Stimulated activated memory B cell treated with anti-CD40 and anti-IgM and Interleukin-4, amounts not matched to agents 10 μg/mL and 1 μg/mL and 100 μg/mL, for 72 hours (primary cell): ENCODE measurements at regions not wholly inside any gene's neighbourhood (a gene's known extent, or its start where the extent isn't known, plus 50 kb on each side); places are given as distances from the start of the nearest gene placed in this dataset.
"Not testable (repeated sequence)": the region's sequence is repeated elsewhere in the genome, so short reads cannot be mapped to it uniquely, and the experiment has no call there.

ENCODE experiments used
- ATAC-seq: fragments of 150-1000 bp; cut with Tn5 transposase; 2 replicates; pipeline ENCODE4 v1.10.0; 2021
- H3K27ac Mint-ChIP-seq: one replicate; pipeline ENCODE4 v1.8.0; 2022; ENCODE audit warnings: mild to moderate bottlenecking, mixed read lengths
- H3K27me3 Mint-ChIP-seq: one replicate; pipeline ENCODE4 v1.8.0; 2022; ENCODE audit warnings: mixed read lengths
- H3K36me3 Mint-ChIP-seq: one replicate; pipeline ENCODE4 v1.8.0; 2022; ENCODE audit warnings: mixed read lengths
- H3K4me1 Mint-ChIP-seq: one replicate; pipeline ENCODE4 v1.8.0; 2022; ENCODE audit warnings: mixed read lengths
- H3K4me3 Mint-ChIP-seq: one replicate; pipeline ENCODE4 v1.8.0; 2022; ENCODE audit warnings: mild to moderate bottlenecking, moderate library complexity, mixed read lengths
- H3K9me3 Mint-ChIP-seq: one replicate; pipeline ENCODE4 v1.8.0; 2022; ENCODE audit warnings: mixed read lengths

GRCh38 chr22:45090497-45090910 lies 73.2 kb upstream of the NUP50 start:
- Mint-ChIP-seq H3K36me3 (no peaks in the 10 kb centered on the region), H3K4me3 (no peak overlapping the region), H3K27me3 (peaks cover 43% of the 10 kb centered on the region), H3K4me1 (no peaks in the 10 kb centered on the region), H3K9me3 (no peaks in the 10 kb centered on the region), H3K27ac (no peak overlapping the region)
- no peak for ATAC-seq

GRCh38 chr22:45091254-45091854 lies 72.4 kb upstream of the NUP50 start:
- Mint-ChIP-seq H3K36me3 (no peaks in the 10 kb centered on the region), H3K27me3 (peaks cover 40% of the 10 kb centered on the region), H3K27ac (no peak overlapping the region), H3K4me1 (peaks cover 3% of the 10 kb centered on the region), H3K9me3 (no peaks in the 10 kb centered on the region), H3K4me3 (no peak overlapping the region)
- ATAC-seq = no peak

- ATAC-seq, H3K9me3 Mint-ChIP-seq, H3K36me3 Mint-ChIP-seq, H3K27ac Mint-ChIP-seq, H3K4me3 Mint-ChIP-seq, H3K4me1 Mint-ChIP-seq: not testable (repeated sequence)
- H3K27me3 Mint-ChIP-seq = peaks cover 41% of the 10 kb centered on the region
Observed at GRCh38 chr22:45091875-45092274, 71.8 kb upstream of the NUP50 start.

- Mint-ChIP-seq H3K4me1 (peaks cover 6% of the 10 kb centered on the region), H3K36me3 (no peaks in the 10 kb centered on the region), H3K9me3 (no peaks in the 10 kb centered on the region), H3K27me3 (peaks cover 41% of the 10 kb centered on the region), H3K27ac (no peak overlapping the region), H3K4me3 (no peak overlapping the region)
- ATAC-seq = no peak
Observed at GRCh38 chr22:45092644-45093043, 71.1 kb upstream of the NUP50 start.

GRCh38 chr22:45093609-45094008 lies 70.1 kb upstream of the NUP50 start:
- H3K27ac Mint-ChIP-seq = no peak overlapping the region
- H3K4me3 Mint-ChIP-seq = no peak overlapping the region
- H3K36me3 Mint-ChIP-seq = no peaks in the 10 kb centered on the region
- peaks cover 6% of the 10 kb centered on the region for H3K4me1 Mint-ChIP-seq
- H3K9me3 Mint-ChIP-seq = no peaks in the 10 kb centered on the region
- no peak for ATAC-seq
- peaks cover 41% of the 10 kb centered on the region for H3K27me3 Mint-ChIP-seq

GRCh38 chr22:45094081-45094720 lies 69.5 kb upstream of the NUP50 start:
- Mint-ChIP-seq H3K4me1 (peaks cover 6% of the 10 kb centered on the region), H3K9me3 (no peaks in the 10 kb centered on the region), H3K4me3 (no peak overlapping the region), H3K27me3 (peaks cover 41% of the 10 kb centered on the region), H3K27ac (no peak overlapping the region), H3K36me3 (no peaks in the 10 kb centered on the region)
- no peak for ATAC-seq

GRCh38 chr22:45094825-45095224 lies 68.9 kb upstream of the NUP50 start:
- H3K4me3 Mint-ChIP-seq = no peak overlapping the region

GRCh38 chr22:45096256-45096907 lies 67.3 kb upstream of the NUP50 start:
- H3K36me3 Mint-ChIP-seq = no peaks in the 10 kb centered on the region
- H3K4me3 Mint-ChIP-seq = no peak overlapping the region
- H3K27ac Mint-ChIP-seq = no peak overlapping the region
- no peak for ATAC-seq
- H3K4me1 Mint-ChIP-seq = peaks cover 6% of the 10 kb centered on the region
- no peaks in the 10 kb centered on the region for H3K9me3 Mint-ChIP-seq
- H3K27me3 Mint-ChIP-seq = peaks cover 56% of the 10 kb centered on the region

More at GRCh38 chr22:45094825-45095224, 68.9 kb upstream of the NUP50 start:
- Mint-ChIP-seq H3K27me3 (peaks cover 47% of the 10 kb centered on the region), H3K27ac (no peak overlapping the region), H3K36me3 (no peaks in the 10 kb centered on the region), H3K9me3 (no peaks in the 10 kb centered on the region), H3K4me1 (peaks cover 6% of the 10 kb centered on the region)
- no peak for ATAC-seq

- H3K36me3 Mint-ChIP-seq = no peaks in the 10 kb centered on the region
- H3K4me3 Mint-ChIP-seq = no peak overlapping the region
- peaks cover 59% of the 10 kb centered on the region for H3K27me3 Mint-ChIP-seq
- H3K9me3 Mint-ChIP-seq = no peaks in the 10 kb centered on the region
- no peak overlapping the region for H3K27ac Mint-ChIP-seq
- peaks cover 6% of the 10 kb centered on the region for H3K4me1 Mint-ChIP-seq
- no peak for ATAC-seq
Observed at GRCh38 chr22:45097061-45097460, 66.7 kb upstream of the NUP50 start.

GRCh38 chr22:45098056-45098455 lies 65.7 kb upstream of the NUP50 start:
- Mint-ChIP-seq H3K27me3 (peaks cover 69% of the 10 kb centered on the region), H3K36me3 (no peaks in the 10 kb centered on the region), H3K4me1 (peaks cover 6% of the 10 kb centered on the region), H3K9me3 (no peaks in the 10 kb centered on the region), H3K4me3 (no peak overlapping the region), H3K27ac (no peak overlapping the region)
- no peak for ATAC-seq

- Mint-ChIP-seq H3K4me3 (no peak overlapping the region), H3K36me3 (no peaks in the 10 kb centered on the region), H3K9me3 (no peaks in the 10 kb centered on the region), H3K27me3 (peaks cover 61% of the 10 kb centered on the region), H3K27ac (no peak overlapping the region), H3K4me1 (peaks cover 6% of the 10 kb centered on the region)
- no peak for ATAC-seq
Observed at GRCh38 chr22:45099961-45100360, 63.8 kb upstream of the NUP50 start.

GRCh38 chr22:45101515-45102227 lies 62.1 kb upstream of the NUP50 start:
- Mint-ChIP-seq H3K9me3 (no peaks in the 10 kb centered on the region), H3K4me3 (no peak overlapping the region), H3K36me3 (no peaks in the 10 kb centered on the region), H3K27me3 (peaks cover 57% of the 10 kb centered on the region), H3K4me1 (no peaks in the 10 kb centered on the region), H3K27ac (no peak overlapping the region)
- ATAC-seq = peak; percentile 46

GRCh38 chr22:45102896-45103420 lies 60.8 kb upstream of the NUP50 start:
- ATAC-seq = no peak
- Mint-ChIP-seq H3K27ac (no peak overlapping the region), H3K4me3 (no peak overlapping the region), H3K36me3 (no peaks in the 10 kb centered on the region), H3K9me3 (no peaks in the 10 kb centered on the region), H3K4me1 (no peaks in the 10 kb centered on the region), H3K27me3 (peaks cover 66% of the 10 kb centered on the region)

GRCh38 chr22:45103756-45104155 lies 60.0 kb upstream of the NUP50 start:
- no peak overlapping the region for H3K4me3 Mint-ChIP-seq
- H3K36me3 Mint-ChIP-seq = no peaks in the 10 kb centered on the region
- no peaks in the 10 kb centered on the region for H3K9me3 Mint-ChIP-seq
- no peaks in the 10 kb centered on the region for H3K4me1 Mint-ChIP-seq
- peaks cover 71% of the 10 kb centered on the region for H3K27me3 Mint-ChIP-seq
- no peak overlapping the region for H3K27ac Mint-ChIP-seq
- no peak for ATAC-seq

- H3K4me3 Mint-ChIP-seq = no peak overlapping the region
- no peaks in the 10 kb centered on the region for H3K9me3 Mint-ChIP-seq
- H3K4me1 Mint-ChIP-seq = no peaks in the 10 kb centered on the region
- no peak overlapping the region for H3K27ac Mint-ChIP-seq
- peaks cover 70% of the 10 kb centered on the region for H3K27me3 Mint-ChIP-seq
- ATAC-seq = no peak
- H3K36me3 Mint-ChIP-seq = no peaks in the 10 kb centered on the region
Observed at GRCh38 chr22:45104313-45104712, 59.4 kb upstream of the NUP50 start.
